ENCODE measurements at regions not wholly inside any gene's neighbourhood (a gene's known extent, or its start where the extent isn't known, plus 50 kb on each side); places are given as distances from the start of the nearest gene placed in this dataset.

- no peaks in the 10 kb centered on the region for H3K27me3 ChIP-seq (ENCODE audit: insufficient read depth, low read depth)
- no peaks in the 10 kb centered on the region for H4K20me1 ChIP-seq (ENCODE audit: insufficient read depth)
- no peak overlapping the region for H3K4me2 ChIP-seq
These were observed 127.1 kb downstream of the CHIC2 start for GRCh38 chr4:53937327-53937726.

GRCh38 chr4:53935780-53936179 lies 128.6 kb downstream of the CHIC2 start:
- Histone ChIP-seq H3K4me3 (IDR thresholded peaks at IDR 0.05; ENCODE audit: insufficient read depth, low read depth, low read length) (no peak overlapping the region), H3K27ac (no peak overlapping the region), H3K4me2 (no peak overlapping the region), H3K4me1 (ENCODE audit: low read depth, poor library complexity, severe bottlenecking) (no peaks in the 10 kb centered on the region), H3K27me3 (ENCODE audit: insufficient read depth, low read depth) (no peaks in the 10 kb centered on the region), H4K20me1 (ENCODE audit: insufficient read depth) (no peaks in the 10 kb centered on the region), H2AFZ (ENCODE audit: low read depth) (no peak overlapping the region), H3K9ac (no peak overlapping the region), H3K79me2 (ENCODE audit: insufficient read depth, low read depth) (no peaks in the 10 kb centered on the region), H3K36me3 (ENCODE audit: insufficient read depth) (no peaks in the 10 kb centered on the region)
- TF ChIP-seq CTCF (conservative IDR thresholded peaks at IDR 0.05; ENCODE audit: low read depth, low read length) = no peak

More at GRCh38 chr4:53937327-53937726, 127.1 kb downstream of the CHIC2 start:
- Histone ChIP-seq H3K27ac (no peak overlapping the region), H3K36me3 (ENCODE audit: insufficient read depth) (no peaks in the 10 kb centered on the region), H3K79me2 (ENCODE audit: insufficient read depth, low read depth) (no peaks in the 10 kb centered on the region), H3K4me3 (IDR thresholded peaks at IDR 0.05; ENCODE audit: insufficient read depth, low read depth, low read length) (no peak overlapping the region), H2AFZ (ENCODE audit: low read depth) (no peak overlapping the region), H3K9ac (no peak overlapping the region), H3K4me1 (ENCODE audit: low read depth, poor library complexity, severe bottlenecking) (no peaks in the 10 kb centered on the region)
- TF ChIP-seq CTCF (conservative IDR thresholded peaks at IDR 0.05; ENCODE audit: low read depth, low read length) = no peak

GRCh38 chr4:53932796-53933610 lies 131.4 kb downstream of the CHIC2 start:
- H3K9ac ChIP-seq = no peak overlapping the region
- H3K4me1 ChIP-seq (ENCODE audit: low read depth, poor library complexity, severe bottlenecking) = no peaks in the 10 kb centered on the region
- TF ChIP-seq CTCF (conservative IDR thresholded peaks at IDR 0.05; ENCODE audit: low read depth, low read length) = no peak
- H2AFZ ChIP-seq (ENCODE audit: low read depth) = no peak overlapping the region
- H3K36me3 ChIP-seq (ENCODE audit: insufficient read depth) = no peaks in the 10 kb centered on the region
- H4K20me1 ChIP-seq (ENCODE audit: insufficient read depth) = no peaks in the 10 kb centered on the region
- H3K79me2 ChIP-seq (ENCODE audit: insufficient read depth, low read depth) = no peaks in the 10 kb centered on the region
- H3K27ac ChIP-seq = no peak overlapping the region
- no peaks in the 10 kb centered on the region for H3K27me3 ChIP-seq (ENCODE audit: insufficient read depth, low read depth)
- no peak overlapping the region for H3K4me3 ChIP-seq (IDR thresholded peaks at IDR 0.05; ENCODE audit: insufficient read depth, low read depth, low read length)
- H3K4me2 ChIP-seq = no peak overlapping the region

DNA sequence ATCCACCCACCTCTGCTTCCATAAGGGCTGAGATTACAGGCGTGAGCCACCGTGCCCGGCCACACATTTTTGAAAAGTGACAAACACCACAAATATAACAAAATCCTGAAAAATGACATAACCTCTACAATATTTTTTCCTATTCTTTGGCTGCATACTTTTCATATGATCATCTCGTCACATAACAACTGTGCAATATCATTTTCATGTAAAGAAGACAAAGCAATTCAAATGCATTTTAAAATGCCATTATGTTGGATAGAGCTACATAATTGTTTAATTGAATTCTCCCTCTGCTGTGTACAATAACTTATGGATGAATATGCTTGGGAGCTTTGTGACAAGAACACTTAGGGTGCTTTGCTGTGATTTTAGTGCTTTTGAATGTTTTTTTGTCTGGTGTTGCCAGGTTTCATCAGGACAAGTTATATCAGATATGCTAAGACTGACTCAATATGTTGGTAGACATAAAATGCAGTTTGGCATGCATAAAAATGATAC lies 132.9 kb downstream of the CHIC2 start:
- Histone ChIP-seq H3K79me2 (ENCODE audit: insufficient read depth, low read depth) (no peaks in the 10 kb centered on the region), H3K4me3 (IDR thresholded peaks at IDR 0.05; ENCODE audit: insufficient read depth, low read depth, low read length) (no peak overlapping the region), H3K4me2 (no peak overlapping the region), H3K36me3 (ENCODE audit: insufficient read depth) (no peaks in the 10 kb centered on the region), H2AFZ (ENCODE audit: low read depth) (no peak overlapping the region), H3K27ac (no peak overlapping the region), H3K9ac (no peak overlapping the region), H3K4me1 (ENCODE audit: low read depth, poor library complexity, severe bottlenecking) (no peaks in the 10 kb centered on the region), H3K27me3 (ENCODE audit: insufficient read depth, low read depth) (no peaks in the 10 kb centered on the region), H4K20me1 (ENCODE audit: insufficient read depth) (no peaks in the 10 kb centered on the region)
- TF ChIP-seq CTCF (conservative IDR thresholded peaks at IDR 0.05; ENCODE audit: low read depth, low read length) = no peak
